NCI-H510A treated with DMSO at 0.1 percent for 48 hours (cell line): ENCODE measurements at regions not wholly inside any gene's neighbourhood (a gene's known extent, or its start where the extent isn't known, plus 50 kb on each side); places are given as distances from the start of the nearest gene placed in this dataset.

ENCODE experiments used
- DNase-seq: peaks from one replicate; lab custom pipeline; 2025; lab: John Stamatoyannopoulos, UW

DNA sequence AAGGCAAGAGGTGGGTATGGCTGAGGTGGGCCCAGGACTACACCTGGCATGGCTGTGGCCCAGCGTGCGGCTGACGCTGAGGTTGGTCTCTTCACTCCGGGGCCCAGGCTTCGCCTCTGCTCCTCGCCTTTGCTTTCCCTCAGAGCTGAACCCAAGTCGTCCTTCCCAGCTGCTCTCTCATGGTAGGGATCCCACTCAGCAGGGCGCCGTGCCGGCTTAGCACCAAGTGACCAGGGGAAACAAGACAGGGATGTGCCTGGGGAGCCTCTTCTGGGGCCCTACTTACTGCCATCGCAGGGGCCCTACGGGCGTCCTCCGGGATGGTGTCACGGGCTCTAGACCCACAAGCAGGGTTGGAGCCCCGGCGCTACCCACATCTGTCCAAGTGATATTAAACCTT lies 138.1 kb upstream of the ALKAL2 start:
- DNase-seq = no peak

DNA sequence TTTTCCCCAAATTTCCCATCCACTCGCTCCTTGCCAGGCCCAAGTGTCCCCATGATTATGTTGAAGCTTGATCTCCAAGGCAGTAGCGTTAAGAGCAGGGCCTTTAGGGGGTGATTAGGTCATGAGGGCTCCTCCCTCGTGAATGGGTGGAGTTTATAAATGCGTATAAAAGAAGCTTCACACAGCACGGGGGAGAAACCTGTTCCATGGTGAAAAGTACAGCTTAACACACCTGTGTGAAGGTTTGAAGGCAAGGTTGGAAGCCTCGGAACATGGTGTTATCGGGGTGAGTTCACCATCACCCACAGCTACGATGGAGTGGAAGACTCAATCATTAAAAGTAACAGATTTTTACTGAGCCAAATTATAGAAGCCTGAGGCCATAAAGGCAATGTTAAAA lies 137.4 kb upstream of the ALKAL2 start:
- DNase-seq = no peak

DNA sequence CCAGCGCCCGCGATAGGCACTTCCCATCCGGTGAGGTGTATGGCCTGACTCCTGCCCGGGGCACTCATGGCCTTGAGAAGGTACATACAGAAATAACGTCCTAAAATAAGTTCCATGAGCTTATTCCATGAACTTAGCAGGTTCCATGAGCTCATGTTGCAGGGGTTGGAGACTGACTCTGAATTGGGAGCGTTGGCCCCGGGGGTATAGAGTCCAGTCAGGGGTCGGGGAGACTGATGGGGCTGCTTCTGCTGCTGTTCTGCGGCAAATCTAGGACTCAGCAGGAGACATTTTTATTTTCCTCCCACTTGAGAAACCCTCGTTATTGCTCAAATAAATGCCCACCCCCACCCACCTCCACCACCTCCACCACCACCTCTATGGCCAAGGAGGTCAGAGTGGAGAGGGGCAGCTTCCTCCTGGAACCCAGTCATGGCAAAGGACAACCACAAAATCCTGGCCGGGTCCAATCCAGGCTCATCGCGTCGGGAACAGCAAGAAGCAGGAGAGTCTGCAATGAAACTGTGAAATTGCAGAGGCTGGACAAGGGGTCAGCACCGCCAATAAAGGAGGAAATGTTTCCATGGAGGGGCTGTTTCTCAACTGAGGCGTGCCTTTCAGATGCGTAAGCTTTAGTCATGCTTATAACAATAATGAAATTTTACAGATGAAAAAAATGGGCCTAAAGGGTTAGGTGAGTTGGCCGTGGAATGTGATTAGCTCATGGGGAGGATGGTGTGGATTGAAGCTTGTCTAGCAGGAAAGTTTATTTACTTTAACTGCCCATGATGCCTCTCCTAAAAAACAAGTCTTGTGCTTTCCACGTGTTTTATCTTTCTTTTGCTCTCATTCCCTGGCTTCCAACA lies 136.6 kb upstream of the ALKAL2 start:
- no peak for DNase-seq

DNA sequence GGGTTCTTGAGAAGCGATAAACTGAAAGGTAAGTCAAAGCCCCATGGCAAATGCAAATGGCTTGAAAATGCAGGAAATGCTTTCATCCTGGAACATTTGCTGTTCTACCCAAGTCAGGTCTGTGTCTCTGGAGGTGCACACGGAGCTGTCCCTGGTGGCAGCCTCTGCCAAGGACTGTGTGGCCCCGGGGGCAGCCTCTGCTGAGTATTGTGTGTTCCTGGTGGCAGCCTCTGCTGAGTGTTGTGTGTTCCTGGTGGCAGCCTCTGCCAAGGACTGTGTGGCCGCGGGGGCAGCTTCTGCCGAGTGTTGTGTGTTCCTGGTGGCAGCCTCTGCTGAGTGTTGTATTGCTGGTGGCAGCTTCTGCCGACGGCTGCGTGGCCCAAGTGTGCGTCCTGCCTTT lies 135.6 kb upstream of the ALKAL2 start:
- DNase-seq = no peak

DNA sequence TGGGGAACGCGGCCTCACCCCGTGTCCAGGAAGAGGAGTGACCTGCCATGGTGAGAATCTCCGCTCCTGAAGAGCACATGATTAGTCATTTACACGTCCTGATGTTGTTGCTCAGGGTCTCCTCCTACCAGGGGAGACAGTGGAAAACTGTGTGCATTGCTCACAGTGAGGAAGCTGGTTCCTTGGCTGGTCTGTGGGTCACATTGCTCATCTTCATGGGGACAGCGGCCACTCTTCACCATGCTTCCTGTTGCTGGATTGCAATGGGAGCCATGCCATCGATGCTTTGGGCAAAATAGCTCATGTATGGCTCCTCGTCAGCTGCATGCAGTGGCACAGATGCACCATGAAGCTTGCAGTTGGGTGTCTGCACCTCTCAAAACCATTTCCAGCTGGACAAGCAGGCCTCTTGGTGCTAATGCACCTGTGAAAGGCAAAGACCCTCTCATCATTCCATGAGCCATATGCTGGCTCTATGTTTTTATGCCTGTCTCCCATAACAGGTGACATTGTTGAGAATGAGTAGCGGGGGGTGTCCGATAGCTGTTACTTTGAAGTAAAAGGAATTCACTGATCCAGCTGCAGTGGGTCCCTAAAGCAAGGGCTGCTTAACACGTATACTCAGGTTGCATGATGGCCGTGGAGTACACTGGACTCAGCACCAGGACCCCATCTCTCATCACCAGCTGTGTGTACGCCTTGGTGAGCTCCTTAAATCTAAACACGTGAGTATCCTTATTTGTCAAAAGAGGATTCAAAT lies 135.0 kb upstream of the ALKAL2 start:
- no peak for DNase-seq

DNA sequence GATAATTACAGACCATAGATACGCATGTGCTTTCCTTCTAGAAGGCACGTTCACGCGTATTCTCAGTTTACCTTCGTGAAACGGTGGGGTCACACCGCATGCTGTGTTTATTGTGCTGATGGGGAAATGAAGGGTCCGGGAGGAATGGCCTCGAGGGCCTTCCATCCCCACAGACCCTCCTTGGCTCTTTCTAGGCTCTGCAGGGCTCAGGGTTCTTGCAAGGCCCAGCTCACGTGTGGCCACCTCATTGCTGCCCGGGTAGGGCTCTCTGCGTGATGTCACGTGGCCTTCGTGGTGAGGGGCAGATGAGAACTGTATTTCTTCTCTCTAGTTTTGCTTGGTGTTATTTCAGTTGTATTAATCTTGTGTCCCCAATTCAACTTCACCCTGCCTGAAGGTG lies 133.5 kb upstream of the ALKAL2 start:
- DNase-seq = no peak

DNA sequence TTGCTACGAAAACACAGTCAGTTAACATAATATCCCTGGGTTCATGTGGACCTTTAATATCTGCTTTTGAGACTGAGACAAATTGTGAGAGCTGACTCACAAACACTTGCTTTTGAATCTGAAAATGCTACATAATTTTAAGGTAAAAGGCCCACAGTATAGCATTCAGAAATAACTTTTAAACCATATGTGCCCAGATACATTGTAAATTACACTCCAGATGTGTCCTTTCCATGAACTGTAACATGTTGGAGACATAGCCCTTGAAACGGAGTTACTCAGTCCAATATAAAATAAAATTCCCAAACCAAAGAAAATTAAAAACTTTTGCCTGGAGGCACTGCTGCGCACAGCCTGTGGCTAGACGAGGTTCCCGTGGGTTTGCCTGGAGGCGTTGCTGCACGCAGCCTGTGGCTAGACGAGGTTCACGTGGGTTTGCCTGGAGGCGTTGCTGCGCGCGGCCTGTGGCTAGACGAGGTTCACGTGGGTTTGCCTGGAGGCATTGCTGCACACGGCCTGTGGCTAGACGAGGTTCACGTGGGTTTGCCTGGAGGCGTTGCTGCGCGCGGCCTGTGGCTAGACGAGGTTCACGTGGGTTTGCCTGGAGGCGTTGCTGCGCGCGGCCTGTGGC lies 131.9 kb upstream of the ALKAL2 start:
- no peak for DNase-seq

DNA sequence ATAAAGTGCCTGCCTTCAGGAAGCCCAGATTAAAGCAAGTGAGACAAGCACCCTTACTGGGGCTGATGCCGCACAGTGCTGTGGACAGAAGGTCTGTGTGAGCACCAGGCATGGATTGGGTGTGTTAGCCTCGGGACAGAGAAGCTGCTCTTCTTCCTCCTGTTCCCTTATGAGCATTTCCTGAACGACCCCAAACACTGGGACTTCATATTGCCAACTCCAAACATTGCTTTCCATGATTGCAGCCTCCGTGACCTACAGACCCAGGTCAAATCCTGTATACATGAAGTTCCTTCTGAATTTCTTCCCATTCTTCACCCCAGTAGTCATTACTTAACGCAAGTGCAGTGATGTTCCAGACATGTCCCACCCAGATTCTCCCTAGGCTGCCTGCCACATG lies 129.8 kb upstream of the ALKAL2 start:
- DNase-seq = no peak

DNA sequence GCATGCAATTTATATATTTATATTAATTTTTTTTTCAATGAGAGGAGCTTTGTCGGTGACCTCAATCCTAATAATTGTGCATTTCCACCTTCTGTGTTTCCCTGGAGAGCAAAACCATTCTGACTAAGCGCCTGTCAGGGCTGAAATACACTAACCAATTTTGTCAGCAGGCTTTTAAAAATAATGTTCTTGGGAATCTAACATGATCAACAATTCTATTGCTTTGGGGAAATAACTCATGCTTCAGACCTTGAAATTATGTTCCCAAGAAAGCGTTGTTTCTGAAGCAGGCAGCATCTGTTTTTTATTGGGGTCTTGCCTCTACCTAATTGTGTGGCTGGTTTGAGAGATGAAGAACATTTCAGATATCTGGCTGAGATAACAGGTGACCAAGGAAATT lies 129.1 kb upstream of the ALKAL2 start:
- no peak for DNase-seq

DNA sequence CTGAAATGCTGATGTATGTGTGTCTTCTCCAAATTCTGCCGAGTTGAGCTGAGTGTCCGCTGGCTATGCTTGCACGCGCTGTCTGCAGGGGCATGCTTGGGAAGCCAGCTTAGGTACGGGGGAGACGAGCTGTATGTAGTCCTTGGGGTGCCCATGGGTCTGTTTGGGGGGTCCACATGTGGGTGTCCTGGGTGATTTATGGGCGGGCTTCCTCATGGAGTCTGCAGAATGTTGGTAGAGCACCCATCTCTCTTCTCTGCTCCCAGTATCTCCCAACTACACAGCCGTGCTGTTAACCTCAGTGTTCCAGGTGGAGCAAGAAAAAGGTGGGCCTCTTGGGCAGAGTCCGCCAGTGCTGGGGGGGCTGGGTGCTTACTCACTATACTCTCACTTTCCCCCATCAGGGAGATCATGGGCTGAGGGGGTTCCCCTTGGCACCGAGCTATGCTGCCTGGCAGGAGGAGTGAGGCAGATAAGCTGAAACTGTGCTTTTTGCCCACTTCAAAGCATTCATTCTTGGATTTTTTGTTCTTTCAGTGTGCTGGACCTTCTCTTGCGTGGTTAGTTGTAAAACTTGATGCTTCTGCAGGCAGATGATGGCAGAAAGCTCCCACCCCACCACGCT lies 128.2 kb upstream of the ALKAL2 start:
- no peak for DNase-seq

DNA sequence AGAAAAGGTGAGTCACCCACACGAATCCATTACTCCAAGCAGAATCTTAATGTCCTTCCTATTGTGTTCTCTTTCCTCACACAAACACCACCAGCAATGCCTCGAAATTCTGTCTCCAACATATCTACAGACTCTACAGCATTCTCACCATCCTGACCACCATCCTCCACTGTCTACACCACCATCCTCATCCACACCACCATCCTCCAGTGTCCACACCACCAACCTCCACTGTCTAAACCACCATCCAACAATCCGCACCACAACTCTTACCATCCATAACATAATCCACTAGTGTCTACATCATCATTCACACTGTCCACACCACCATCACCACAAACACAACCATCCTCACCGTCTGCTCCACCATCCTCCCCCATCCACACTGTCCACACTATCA lies 121.6 kb upstream of the ALKAL2 start:
- DNase-seq = no peak

DNA sequence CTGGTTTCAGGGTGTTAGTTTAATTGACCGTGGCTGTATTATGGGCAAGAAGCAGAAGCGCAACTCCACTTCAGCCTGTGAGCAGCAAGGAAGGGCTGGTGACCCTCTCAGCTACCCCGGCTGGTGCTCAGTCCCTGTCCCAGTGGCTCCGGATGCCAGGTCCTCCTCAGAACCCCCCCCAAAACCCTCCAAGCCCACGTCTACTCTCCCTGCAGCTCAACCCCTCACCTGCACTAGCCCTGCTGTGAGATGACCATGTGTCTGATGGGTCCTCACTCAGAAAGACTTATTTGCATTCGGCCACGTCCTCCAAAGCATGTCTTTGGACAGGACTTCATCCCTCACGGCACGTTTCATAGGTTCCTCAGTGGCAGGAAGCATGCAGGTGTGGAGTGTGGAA lies 119.7 kb upstream of the ALKAL2 start:
- DNase-seq = no peak

DNA sequence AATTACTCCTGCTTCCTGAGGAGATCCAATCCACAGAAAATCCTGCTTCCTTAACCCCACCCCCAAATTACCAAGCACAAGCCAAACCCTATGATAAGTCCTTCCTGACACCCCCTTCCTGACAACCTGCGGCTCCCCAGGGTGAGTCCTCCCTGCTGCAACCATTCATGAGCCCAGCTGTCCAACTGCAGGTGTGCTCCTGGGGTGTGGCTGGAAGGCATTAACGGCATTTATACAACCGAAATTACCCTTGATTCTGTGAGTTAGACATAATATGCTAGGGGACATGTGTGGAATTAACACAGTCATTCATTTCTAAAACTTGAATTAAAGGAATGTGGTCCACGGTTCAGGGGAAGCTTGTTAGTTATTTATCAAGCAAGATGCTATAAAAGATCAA lies 119.0 kb upstream of the ALKAL2 start:
- DNase-seq = no peak

DNA sequence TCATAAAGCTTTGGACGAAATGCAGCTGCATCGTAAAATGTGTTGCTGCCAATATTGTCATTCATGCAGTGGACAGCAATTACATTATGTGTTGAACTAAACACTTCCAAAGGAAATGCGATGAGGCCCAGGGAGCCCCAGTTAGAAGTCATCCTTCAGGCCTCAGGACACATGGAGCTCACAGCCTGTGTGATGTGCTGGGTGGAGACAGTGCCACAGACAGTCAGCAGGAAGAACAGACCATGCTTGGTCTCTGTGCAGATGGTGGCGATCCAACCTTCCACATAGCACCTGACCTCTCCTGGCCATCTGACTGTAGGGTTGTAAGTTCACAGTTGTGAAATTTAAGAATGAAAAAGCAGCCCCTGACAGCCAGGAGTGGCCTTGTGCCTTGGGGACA lies 118.3 kb upstream of the ALKAL2 start:
- no peak for DNase-seq

DNA sequence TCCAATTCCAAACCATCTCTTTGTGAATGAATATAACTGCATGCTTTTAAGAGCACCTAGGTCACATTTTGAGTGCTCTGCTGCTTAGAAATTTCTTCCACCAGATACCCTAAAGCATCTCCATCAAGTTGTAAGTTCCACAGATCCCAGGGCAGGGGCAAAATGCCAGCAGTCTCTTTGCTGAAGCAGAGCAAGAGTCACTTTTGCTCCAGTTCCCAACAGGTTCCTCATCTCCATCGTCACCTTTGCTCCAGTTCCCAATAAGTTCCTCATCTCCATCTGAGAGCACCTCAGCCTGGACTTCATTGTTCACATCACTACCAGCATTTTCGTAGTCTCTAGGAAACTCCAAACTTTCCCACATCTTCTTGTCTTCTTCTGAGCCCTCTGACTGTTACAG lies 116.7 kb upstream of the ALKAL2 start:
- DNase-seq = no peak

DNA sequence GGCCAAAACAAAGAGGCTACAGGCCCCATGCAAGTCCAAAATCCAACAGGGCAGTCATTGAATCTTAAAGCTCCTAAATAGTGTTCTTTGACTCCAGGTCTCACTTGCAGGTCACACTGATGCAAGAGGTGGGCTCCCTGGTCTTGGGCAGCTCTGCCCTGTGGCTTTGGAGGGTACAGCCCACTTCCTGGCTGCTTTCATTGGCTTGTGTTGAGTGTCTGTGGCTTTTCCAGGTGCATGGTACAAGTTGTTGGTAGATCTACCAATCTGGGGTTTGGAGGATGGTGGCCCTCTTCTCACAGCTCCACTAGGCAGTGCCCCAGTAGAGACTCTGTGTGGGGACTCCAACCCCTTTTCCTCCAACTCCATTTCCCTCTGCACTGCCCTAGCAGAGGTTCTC lies 115.8 kb upstream of the ALKAL2 start:
- no peak for DNase-seq

DNA sequence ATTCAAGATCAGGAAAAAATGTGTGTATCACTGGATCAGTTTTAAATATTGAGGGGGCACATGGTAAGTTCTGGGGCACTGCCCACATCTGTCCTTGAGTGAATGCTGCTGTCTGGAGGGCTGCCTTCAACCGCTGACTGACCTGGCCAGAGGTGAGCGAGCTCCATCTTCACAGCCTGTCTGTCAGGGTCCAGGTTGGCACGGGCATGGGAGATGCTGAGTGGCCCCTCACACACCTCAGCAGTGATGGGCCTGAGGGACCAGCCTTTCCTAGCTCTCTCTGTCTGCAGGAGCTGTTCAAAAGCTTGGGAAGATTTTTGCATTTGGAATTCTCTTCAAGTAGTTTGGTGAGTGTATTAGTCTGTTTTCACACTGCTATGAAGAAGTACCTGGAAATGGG lies 114.8 kb upstream of the ALKAL2 start:
- no peak for DNase-seq

DNA sequence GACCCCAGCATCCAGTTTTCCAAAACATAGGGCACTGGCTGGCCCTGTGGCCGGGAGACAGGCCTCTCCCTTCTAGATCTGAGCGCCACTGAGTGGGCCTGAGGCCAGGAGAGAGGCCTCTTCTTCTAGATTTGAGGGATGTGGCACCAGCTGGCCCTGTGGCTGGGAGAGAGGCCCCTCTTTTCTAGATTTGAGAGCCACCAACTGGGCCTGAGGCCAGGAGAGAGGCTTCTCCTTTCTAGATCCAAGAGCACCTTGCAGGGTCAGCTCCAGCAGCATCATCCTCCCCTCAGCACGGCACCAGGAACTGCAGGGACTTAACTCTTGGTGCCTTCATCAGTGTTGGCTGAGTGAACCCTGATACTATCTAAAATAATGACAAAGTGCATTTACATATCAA lies 114.3 kb upstream of the ALKAL2 start:
- DNase-seq = no peak

DNA sequence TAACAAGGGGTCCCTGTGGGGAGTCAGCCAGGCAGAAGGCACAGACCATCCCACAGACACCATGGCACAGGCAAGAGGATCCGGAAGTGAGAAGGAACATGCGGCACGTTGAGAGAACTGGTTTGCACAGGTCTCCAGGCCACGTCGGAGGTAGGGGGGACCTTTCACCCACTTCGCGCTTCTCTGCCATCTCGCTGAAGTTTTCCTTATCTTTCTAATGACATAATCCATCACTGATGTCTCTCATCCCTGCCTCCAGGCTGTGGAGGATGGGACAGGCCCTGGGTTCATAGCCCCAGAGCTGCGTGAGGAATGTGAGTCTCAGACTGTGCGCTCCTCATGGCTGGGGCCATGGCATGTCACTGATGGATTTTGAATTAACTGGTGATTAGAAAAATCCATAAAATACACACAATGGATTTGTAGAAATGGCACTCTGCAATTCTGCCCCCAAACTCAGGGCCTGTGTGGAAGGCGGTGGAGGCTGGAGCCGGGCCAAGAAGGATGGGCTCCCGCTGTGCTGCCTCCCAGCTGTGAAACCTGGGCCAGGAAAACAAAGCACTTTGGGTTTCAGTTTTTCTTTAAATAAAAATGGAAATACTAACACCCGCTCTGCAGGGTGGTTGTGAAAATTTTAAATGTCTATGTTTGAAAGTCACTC lies 113.3 kb upstream of the ALKAL2 start:
- DNase-seq = no peak

DNA sequence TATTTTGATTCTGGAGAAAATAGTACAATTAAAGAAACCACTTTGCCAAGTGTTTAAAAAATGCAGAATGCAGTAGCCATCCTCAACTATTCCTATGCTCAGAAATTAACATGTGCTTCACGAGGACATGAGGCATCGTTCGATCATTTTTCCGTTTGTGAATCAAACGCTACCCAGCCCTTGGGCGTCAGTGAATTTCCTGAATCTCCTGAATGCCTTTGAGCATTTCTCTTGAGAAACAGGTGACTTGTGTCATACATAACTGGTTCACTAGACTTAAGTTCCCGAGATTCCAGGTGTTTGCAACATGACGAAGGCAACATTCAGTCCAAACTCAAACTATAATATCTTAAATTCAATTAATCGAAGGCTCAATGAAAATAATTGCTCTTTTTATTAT lies 110.0 kb upstream of the ALKAL2 start:
- no peak for DNase-seq

DNA sequence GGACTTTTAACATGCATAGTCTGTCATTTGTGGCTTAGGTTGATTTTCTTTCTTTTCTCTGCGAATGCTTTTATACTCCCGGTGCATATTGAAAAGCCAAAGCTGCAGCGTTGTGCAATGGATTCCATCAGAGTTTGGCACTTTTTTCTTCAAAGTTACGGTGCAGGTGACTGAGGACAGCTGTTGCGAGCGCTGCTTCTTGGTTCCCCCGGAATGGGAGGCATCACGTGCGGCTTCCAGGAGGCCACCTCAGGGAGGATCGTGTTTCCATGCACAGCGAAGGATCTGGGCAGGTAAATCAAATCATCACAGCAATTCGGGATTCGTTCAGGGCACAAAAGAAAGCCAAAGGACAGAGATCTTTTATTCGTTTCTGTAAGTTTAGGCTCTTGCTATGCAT lies 109.6 kb upstream of the ALKAL2 start:
- no peak for DNase-seq

DNA sequence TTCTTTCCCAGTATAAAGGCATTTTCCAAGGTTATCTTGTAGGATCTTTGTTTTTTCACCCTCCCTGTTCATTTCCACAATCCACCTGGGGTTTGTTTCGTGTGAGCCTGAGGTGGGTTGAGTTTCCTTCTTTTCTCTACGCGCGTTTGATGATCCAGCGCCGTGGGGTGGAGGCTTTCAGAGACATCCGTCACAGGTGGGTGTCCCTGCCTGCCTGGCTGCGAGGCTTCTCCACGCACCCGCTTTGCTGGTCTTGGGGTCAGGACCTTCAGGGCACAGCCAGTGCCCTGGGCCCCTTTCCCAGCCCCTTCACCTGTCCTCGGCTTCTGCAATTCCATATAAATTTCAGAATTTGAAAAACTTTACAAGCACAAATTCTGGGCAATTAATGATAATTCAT lies 109.0 kb upstream of the ALKAL2 start:
- no peak for DNase-seq
